NCI-H82 treated with DMSO at 0.1 percent for 48 hours (cell line): ENCODE measurements at regions not wholly inside any gene's neighbourhood (a gene's known extent, or its start where the extent isn't known, plus 50 kb on each side); places are given as distances from the start of the nearest gene placed in this dataset.

Experiments used
- DNase-seq: peaks from one replicate; lab custom pipeline; 2025; ENCODE audit not compliant: unreplicated experiment; lab: John Stamatoyannopoulos, UW

- DNase-seq: no peak
Observed at GRCh38 chr9:118987167-118987566, 382.1 kb downstream of the BRINP1 start.

GRCh38 chr9:118990949-118991348, 378.3 kb downstream of the BRINP1 start:
- no peak for DNase-seq

- no peak for DNase-seq
Observed at GRCh38 chr9:118991366-118992285, 377.6 kb downstream of the BRINP1 start.

- no peak for DNase-seq
Observed at GRCh38 chr9:118992813-118993794, 376.1 kb downstream of the BRINP1 start.

GRCh38 chr9:118993965-118994364, 375.3 kb downstream of the BRINP1 start:
- no peak for DNase-seq

GRCh38 chr9:119002491-119002890, 366.7 kb downstream of the BRINP1 start:
- no peak for DNase-seq

GRCh38 chr9:119003201-119003611, 366.0 kb downstream of the BRINP1 start:
- DNase-seq: no peak

- DNase-seq: no peak
Observed at GRCh38 chr9:119003882-119004617, 365.2 kb downstream of the BRINP1 start.

GRCh38 chr9:119004618-119004990, 364.6 kb downstream of the BRINP1 start:
- no peak for DNase-seq

- no peak for DNase-seq
Observed at GRCh38 chr9:119005162-119005561, 364.1 kb downstream of the BRINP1 start.

GRCh38 chr9:119009249-119009648, 360.0 kb downstream of the BRINP1 start:
- no peak for DNase-seq

GRCh38 chr9:119020284-119020683, 349.0 kb downstream of the BRINP1 start:
- no peak for DNase-seq

- DNase-seq: no peak
Observed at GRCh38 chr9:119020730-119021333, 348.4 kb downstream of the BRINP1 start.

GRCh38 chr9:119026120-119026519, 343.1 kb downstream of the BRINP1 start:
- DNase-seq: no peak

- DNase-seq: no peak
Observed at GRCh38 chr9:119027901-119028699, 341.1 kb downstream of the BRINP1 start.

- DNase-seq: no peak
Observed at GRCh38 chr9:119029886-119030285, 339.3 kb downstream of the BRINP1 start.

- DNase-seq: no peak
Observed at GRCh38 chr9:119033596-119033995, 335.6 kb downstream of the BRINP1 start.

- DNase-seq: no peak
Observed at GRCh38 chr9:119036969-119037368, 332.3 kb downstream of the BRINP1 start.

GRCh38 chr9:119043996-119044395, 325.2 kb downstream of the BRINP1 start:
- DNase-seq: no peak

- no peak for DNase-seq
Observed at GRCh38 chr9:119044806-119045205, 324.4 kb downstream of the BRINP1 start.
